IPS-NIHi7 (cell line): ENCODE measurements at regions not wholly inside any gene's neighbourhood (a gene's known extent, or its start where the extent isn't known, plus 50 kb on each side); places are given as distances from the start of the nearest gene placed in this dataset.
A peak's percentile ranks its signal among the peaks of the same experiment; 100 is the strongest.
"Not testable (repeated sequence)": the region's sequence is repeated elsewhere in the genome, so short reads cannot be mapped to it uniquely, and the experiment has no call there.

ENCODE experiments used
- DNase-seq: peaks from one replicate; pipeline ENCODE4 v3.0.0; 2012; ENCODE audit warnings: mixed read lengths; ENCODE audit errors: extremely low spot score

- not testable (repeated sequence) for DNase-seq
These were observed 60.5 kb downstream of the GOLGA6L22 start for GRCh38 chr15:22519213-22519612.

- DNase-seq, result not testable (repeated sequence)
These were observed 67.8 kb downstream of the GOLGA6L22 start for GRCh38 chr15:22526537-22526936.

- not testable (repeated sequence) for DNase-seq
These were observed 68.3 kb downstream of the GOLGA6L22 start for GRCh38 chr15:22527016-22527415.

GRCh38 chr15:22529200-22529599 is 70.5 kb downstream of the GOLGA6L22 start:
- DNase-seq, result not testable (repeated sequence)

- DNase-seq, result not testable (repeated sequence)
These were observed 101.0 kb downstream of the GOLGA6L22 start for GRCh38 chr15:22559701-22560100.

GRCh38 chr15:22561716-22562115 is 103.0 kb downstream of the GOLGA6L22 start:
- DNase-seq, result not testable (repeated sequence)

GRCh38 chr15:22566510-22566909 is 107.8 kb downstream of the GOLGA6L22 start:
- not testable (repeated sequence) for DNase-seq

- DNase-seq, result not testable (repeated sequence)
These were observed 110.8 kb downstream of the GOLGA6L22 start for GRCh38 chr15:22569486-22569885.

- DNase-seq, result not testable (repeated sequence)
These were observed 113.5 kb downstream of the GOLGA6L22 start for GRCh38 chr15:22572152-22572735.

GRCh38 chr15:22572792-22573191 is 114.1 kb downstream of the GOLGA6L22 start:
- not testable (repeated sequence) for DNase-seq

- DNase-seq, result not testable (repeated sequence)
These were observed 119.1 kb downstream of the GOLGA6L22 start for GRCh38 chr15:22577828-22578227.

- DNase-seq, result not testable (repeated sequence)
These were observed 120.5 kb downstream of the GOLGA6L22 start for GRCh38 chr15:22579213-22579612.

GRCh38 chr15:22587391-22587790 is 128.7 kb downstream of the GOLGA6L22 start:
- not testable (repeated sequence) for DNase-seq

- DNase-seq, result not testable (repeated sequence)
These were observed 139.8 kb downstream of the GOLGA6L22 start for GRCh38 chr15:22598552-22598951.

- peak; percentile 4 for DNase-seq
These were observed 141.0 kb downstream of the GOLGA6L22 start for GRCh38 chr15:22599526-22600320.

- DNase-seq, result not testable (repeated sequence)
These were observed 158.3 kb downstream of the GOLGA6L22 start for GRCh38 chr15:22616976-22617375.

GRCh38 chr15:22631789-22632188 is 154.7 kb upstream of the NIPA1 start:
- DNase-seq, result not testable (repeated sequence)

GRCh38 chr15:22639983-22640382 is 146.5 kb upstream of the NIPA1 start:
- DNase-seq, result not testable (repeated sequence)

- DNase-seq, result not testable (repeated sequence)
These were observed 137.0 kb upstream of the NIPA1 start for GRCh38 chr15:22649458-22649857.

GRCh38 chr15:22651179-22651578 is 135.3 kb upstream of the NIPA1 start:
- not testable (repeated sequence) for DNase-seq

GRCh38 chr15:22664294-22665058 is 122.0 kb upstream of the NIPA1 start:
- DNase-seq, result not testable (repeated sequence)

- DNase-seq, result not testable (repeated sequence)
These were observed 121.3 kb upstream of the NIPA1 start for GRCh38 chr15:22665059-22665702.
